ENCODE measurements at regions not wholly inside any gene's neighbourhood (a gene's known extent, or its start where the extent isn't known, plus 50 kb on each side); places are given as distances from the start of the nearest gene placed in this dataset.

DNA sequence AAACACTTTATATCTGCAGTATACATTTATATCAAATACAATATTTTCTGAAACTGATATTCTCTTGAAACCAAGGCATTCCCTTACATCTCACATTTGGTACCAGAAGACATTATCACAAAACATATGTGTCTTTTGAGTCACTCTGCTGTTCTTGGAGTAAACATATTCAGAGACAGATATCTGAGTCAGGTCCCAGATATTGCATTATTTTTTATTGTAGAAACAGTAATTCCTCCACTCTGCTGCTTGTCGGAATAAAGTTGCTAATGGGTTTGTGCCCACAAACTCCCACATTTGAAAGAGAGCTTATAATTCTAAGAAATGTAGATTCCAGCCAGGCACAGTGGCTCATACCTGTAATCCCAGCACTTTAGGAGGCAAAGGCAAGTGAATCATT, 261.1 kb upstream of the DAPK1 start:
- no TSS peak for BruUV-seq (replicated peaks)
- Histone ChIP-seq H3K79me2 (ENCODE audit: insufficient read depth, low read length) (no peaks in the 10 kb centered on the region), H3K4me1 (ENCODE audit: control insufficient read depth in 1 of 2, insufficient read depth in 2 of 2, low read length in 2 of 2) (no peaks in the 10 kb centered on the region), H3K27me3 (ENCODE audit: insufficient read depth, low read length) (peaks cover 33% of the 10 kb centered on the region), H3K4me2 (ENCODE audit: low read length) (no peak overlapping the region), H3K4me3 (replicated peaks in 1 of 2; ENCODE audit: low read depth in 1 of 2, low read length in 2 of 2) (no peak overlapping the region), H3K36me3 (ENCODE audit: control insufficient read depth in 1 of 2, insufficient read depth in 2 of 2, low read length in 2 of 2) (no peaks in the 10 kb centered on the region), H3K9me2 (ENCODE audit: insufficient read depth) (no peaks in the 10 kb centered on the region), H3K9ac (ENCODE audit: low read length) (no peak overlapping the region), H4K20me1 (ENCODE audit: insufficient read depth) (no peaks in the 10 kb centered on the region), H3K9me3 (ENCODE audit: control insufficient read depth in 1 of 2, insufficient read depth in 1 of 2, low read depth in 1 of 2, low read length in 2 of 2) (no peaks in the 10 kb centered on the region), H2AFZ (ENCODE audit: low read depth, low read length, poor library complexity, severe bottlenecking) (no peak overlapping the region), H3K27ac (ENCODE audit: low read depth, low read length) (no peak overlapping the region)
- DNase-seq (ENCODE audit: low read depth, low spot score) (no peak), ATAC-seq (no peak)
- TF ChIP-seq ELF1 (IDR thresholded peaks at IDR 0.05; ENCODE audit: borderline replicate concordance, low read depth) = no peak
- no peak for TF ChIP-seq POLR2AphosphoS5 (IDR thresholded peaks at IDR 0.05; ENCODE audit: low read depth, low read length)
- TF ChIP-seq SP1 (IDR thresholded peaks at IDR 0.05; ENCODE audit: low read depth) = no peak
- TF ChIP-seq, protein P1, sequence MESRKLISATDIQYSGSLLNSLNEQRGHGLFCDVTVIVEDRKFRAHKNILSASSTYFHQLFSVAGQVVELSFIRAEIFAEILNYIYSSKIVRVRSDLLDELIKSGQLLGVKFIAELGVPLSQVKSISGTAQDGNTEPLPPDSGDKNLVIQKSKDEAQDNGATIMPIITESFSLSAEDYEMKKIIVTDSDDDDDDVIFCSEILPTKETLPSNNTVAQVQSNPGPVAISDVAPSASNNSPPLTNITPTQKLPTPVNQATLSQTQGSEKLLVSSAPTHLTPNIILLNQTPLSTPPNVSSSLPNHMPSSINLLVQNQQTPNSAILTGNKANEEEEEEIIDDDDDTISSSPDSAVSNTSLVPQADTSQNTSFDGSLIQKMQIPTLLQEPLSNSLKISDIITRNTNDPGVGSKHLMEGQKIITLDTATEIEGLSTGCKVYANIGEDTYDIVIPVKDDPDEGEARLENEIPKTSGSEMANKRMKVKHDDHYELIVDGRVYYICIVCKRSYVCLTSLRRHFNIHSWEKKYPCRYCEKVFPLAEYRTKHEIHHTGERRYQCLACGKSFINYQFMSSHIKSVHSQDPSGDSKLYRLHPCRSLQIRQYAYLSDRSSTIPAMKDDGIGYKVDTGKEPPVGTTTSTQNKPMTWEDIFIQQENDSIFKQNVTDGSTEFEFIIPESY (IDR thresholded peaks at IDR 0.05; ENCODE audit: extremely low read depth, insufficient replicate concordance, low read length) = no peak
- no peak for TF ChIP-seq TCF7L2 (IDR thresholded peaks at IDR 0.05; ENCODE audit: borderline replicate concordance, extremely low read depth, insufficient read depth, insufficient read length)
- no peak for TF ChIP-seq EZH2 (IDR thresholded peaks at IDR 0.05)
- TF ChIP-seq, protein P2, sequence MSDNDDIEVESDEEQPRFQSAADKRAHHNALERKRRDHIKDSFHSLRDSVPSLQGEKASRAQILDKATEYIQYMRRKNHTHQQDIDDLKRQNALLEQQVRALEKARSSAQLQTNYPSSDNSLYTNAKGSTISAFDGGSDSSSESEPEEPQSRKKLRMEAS (IDR thresholded peaks at IDR 0.05) = no peak
- TF ChIP-seq FOSL1 (IDR thresholded peaks at IDR 0.05; ENCODE audit: low read depth) = no peak
- no peak for TF ChIP-seq POLR2A (IDR thresholded peaks at IDR 0.05; ENCODE audit: borderline replicate concordance, extremely low read depth, insufficient read depth, insufficient read length)
- no peak for TF ChIP-seq CBX3 (IDR thresholded peaks at IDR 0.05; ENCODE audit: low read depth)
- no peak for TF ChIP-seq ZFX (IDR thresholded peaks at IDR 0.05)
- TF ChIP-seq ZNF274 (IDR thresholded peaks at IDR 0.05; ENCODE audit: low read depth, low read length) = no peak
- no peak for TF ChIP-seq YY1 (IDR thresholded peaks at IDR 0.05; ENCODE audit: extremely low read depth, insufficient replicate concordance, low read depth, low read length)
- no peak for TF ChIP-seq EGR1 (IDR thresholded peaks at IDR 0.05; ENCODE audit: low read depth)
- TF ChIP-seq, protein P3, sequence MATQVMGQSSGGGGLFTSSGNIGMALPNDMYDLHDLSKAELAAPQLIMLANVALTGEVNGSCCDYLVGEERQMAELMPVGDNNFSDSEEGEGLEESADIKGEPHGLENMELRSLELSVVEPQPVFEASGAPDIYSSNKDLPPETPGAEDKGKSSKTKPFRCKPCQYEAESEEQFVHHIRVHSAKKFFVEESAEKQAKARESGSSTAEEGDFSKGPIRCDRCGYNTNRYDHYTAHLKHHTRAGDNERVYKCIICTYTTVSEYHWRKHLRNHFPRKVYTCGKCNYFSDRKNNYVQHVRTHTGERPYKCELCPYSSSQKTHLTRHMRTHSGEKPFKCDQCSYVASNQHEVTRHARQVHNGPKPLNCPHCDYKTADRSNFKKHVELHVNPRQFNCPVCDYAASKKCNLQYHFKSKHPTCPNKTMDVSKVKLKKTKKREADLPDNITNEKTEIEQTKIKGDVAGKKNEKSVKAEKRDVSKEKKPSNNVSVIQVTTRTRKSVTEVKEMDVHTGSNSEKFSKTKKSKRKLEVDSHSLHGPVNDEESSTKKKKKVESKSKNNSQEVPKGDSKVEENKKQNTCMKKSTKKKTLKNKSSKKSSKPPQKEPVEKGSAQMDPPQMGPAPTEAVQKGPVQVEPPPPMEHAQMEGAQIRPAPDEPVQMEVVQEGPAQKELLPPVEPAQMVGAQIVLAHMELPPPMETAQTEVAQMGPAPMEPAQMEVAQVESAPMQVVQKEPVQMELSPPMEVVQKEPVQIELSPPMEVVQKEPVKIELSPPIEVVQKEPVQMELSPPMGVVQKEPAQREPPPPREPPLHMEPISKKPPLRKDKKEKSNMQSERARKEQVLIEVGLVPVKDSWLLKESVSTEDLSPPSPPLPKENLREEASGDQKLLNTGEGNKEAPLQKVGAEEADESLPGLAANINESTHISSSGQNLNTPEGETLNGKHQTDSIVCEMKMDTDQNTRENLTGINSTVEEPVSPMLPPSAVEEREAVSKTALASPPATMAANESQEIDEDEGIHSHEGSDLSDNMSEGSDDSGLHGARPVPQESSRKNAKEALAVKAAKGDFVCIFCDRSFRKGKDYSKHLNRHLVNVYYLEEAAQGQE (IDR thresholded peaks at IDR 0.05; ENCODE audit: low read depth) = no peak
- no peak for TF ChIP-seq SIN3A (IDR thresholded peaks at IDR 0.05; ENCODE audit: low read depth)
- TF ChIP-seq, protein P4, sequence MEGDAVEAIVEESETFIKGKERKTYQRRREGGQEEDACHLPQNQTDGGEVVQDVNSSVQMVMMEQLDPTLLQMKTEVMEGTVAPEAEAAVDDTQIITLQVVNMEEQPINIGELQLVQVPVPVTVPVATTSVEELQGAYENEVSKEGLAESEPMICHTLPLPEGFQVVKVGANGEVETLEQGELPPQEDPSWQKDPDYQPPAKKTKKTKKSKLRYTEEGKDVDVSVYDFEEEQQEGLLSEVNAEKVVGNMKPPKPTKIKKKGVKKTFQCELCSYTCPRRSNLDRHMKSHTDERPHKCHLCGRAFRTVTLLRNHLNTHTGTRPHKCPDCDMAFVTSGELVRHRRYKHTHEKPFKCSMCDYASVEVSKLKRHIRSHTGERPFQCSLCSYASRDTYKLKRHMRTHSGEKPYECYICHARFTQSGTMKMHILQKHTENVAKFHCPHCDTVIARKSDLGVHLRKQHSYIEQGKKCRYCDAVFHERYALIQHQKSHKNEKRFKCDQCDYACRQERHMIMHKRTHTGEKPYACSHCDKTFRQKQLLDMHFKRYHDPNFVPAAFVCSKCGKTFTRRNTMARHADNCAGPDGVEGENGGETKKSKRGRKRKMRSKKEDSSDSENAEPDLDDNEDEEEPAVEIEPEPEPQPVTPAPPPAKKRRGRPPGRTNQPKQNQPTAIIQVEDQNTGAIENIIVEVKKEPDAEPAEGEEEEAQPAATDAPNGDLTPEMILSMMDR (IDR thresholded peaks at IDR 0.05 in 2 of 3, conservative IDR thresholded peaks at IDR 0.05 in 1 of 3; ENCODE audit: borderline replicate concordance in 1 of 3, insufficient read depth in 1 of 3, low read depth in 2 of 3, low read length in 2 of 3) = no peak
- TF ChIP-seq SRF (IDR thresholded peaks at IDR 0.05; ENCODE audit: low read depth) = no peak
- no peak for TF ChIP-seq EZH2phosphoT487 (IDR thresholded peaks at IDR 0.05; ENCODE audit: borderline replicate concordance)
- ChIA-PET CTCF (no interaction called here), RAD21 (ENCODE audit: low non-redundant PET in 1 of 2, low total read pairs in 2 of 2, uncharacterized antibody in 2 of 2, unreplicated experiment in 2 of 2) (no interaction called here), POLR2A (interaction anchor here (0.7 kb wide), 1 partner anchor 54 kb away, joined by 3 read pairs; no protein-coding TSS in a partner anchor)
- intact Hi-C loops (cut with micrococcal nuclease) = no loop called here

Measured in HCT116 (cell line).